PFSK-1 (cell line): ENCODE measurements at regions not wholly inside any gene's neighbourhood (a gene's known extent, or its start where the extent isn't known, plus 50 kb on each side); places are given as distances from the start of the nearest gene placed in this dataset.

ENCODE experiments used
- POLR2AphosphoS5 ChIP-seq: IDR thresholded peaks from 2 replicates; pipeline ENCODE4 v1.6.1; 2012; ENCODE audit warnings: low read depth, mild to moderate bottlenecking, control low read depth, low read length, moderate library complexity
- REST ChIP-seq, 2 experiments: IDR thresholded peaks; 2 replicates each; pipeline versions ENCODE4 v1.6.1 to v1.8.0; 2011 to 2012; ENCODE audit warnings: low read depth in 2 of 2, low read length in 2 of 2, control low read depth in 1 of 2, inconsistent platforms in 1 of 2, mild to moderate bottlenecking in 1 of 2, moderate library complexity in 1 of 2; ENCODE audit not compliant: insufficient read depth in 1 of 2

- no peak for TF ChIP-seq REST (IDR thresholded peaks at IDR 0.05; ENCODE audit: insufficient read depth in 1 of 2, low read depth in 2 of 2, low read length in 2 of 2)
- no peak for TF ChIP-seq POLR2AphosphoS5
Observed at GRCh38 chr5:89445106-89445745, 562.2 kb upstream of the MEF2C start.
